HG02759 (cell line): ENCODE measurements at regions not wholly inside any gene's neighbourhood (a gene's known extent, or its start where the extent isn't known, plus 50 kb on each side); places are given as distances from the start of the nearest gene placed in this dataset.

Experiments used
- ATAC-seq: cut with Tn5 transposase; IDR thresholded peaks from one replicate; pipeline ENCODE4 v1.9.1; 2021; ENCODE audit warnings: mild to moderate bottlenecking, moderate library complexity; ENCODE audit not compliant: unreplicated experiment

DNA sequence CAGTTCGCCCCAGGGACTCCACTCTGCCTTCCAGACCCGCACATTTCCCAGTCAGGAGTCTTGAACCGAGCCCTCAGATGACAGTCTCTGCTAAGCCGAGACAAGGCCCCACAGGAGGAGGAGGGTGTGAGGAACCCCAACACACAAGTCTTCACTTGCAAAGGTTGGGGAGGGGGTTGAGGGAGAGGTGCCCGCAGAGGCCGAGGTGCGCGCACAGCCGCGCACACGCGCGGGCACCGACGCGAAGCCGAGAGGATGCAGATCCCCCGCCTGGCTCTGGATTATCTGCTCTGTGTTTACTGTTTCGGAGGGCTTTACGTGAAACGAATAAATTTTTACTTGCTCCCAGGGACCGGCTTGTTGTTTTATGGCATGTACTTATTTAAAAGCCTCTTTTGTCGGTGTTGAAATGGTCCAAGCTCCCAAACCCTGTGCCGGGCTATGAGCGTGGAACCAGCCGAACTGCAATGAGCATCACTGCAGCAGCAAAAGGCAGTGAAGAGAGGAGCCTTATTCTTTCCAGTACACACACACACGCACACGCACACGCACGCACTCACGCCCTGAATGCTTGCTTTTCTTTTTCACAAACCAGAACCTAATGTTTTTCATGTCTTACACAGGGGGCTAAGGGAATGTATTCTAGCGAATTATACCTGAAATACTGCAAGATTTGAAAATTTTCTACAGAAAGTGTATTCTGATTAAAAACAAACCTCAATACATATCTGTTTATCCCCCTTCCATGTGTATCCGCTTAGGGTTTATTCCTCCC is 297.7 kb downstream of the PARP8 start:
- no peak for ATAC-seq

DNA sequence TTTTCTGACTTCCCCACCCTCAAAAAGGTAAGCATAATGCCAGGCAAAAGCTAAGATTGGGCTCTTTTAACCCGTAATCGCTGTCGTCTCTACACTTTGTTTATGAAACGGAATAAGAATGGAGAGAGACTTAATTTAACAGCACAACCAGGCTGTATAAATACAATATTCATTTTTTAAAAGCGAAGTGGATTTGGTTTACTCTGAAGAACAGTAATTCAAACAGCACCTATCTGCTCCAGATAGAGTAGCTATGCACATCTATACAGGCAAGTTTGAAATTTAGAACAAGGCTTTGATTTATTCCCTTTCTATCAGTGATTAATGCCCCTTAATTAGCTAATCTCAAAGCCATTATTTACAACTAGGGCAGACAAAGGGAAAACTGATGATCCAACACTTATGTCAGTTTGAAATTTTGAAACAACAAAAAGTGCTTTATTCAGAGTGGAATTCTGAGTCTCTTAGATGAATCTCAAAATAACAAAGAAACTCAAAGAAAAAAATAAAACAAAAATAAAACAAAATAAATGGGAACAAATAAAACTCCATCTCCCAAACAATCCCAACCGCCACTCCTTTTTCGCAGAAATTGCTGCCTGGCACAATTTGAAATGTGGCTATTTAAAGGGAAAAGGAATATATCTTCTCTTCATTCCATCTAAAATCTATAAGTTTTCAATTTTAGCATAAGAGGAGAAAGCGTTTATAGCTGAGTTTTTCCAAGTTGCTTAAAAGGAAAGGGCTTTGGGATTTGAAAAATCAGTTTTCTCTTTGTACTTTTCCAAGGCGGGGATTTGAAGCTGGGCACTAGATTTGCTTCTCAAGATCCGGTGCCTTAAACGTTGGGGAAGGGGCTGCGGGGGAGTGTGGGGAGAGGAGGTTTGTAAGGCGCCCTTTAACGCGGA is 298.6 kb downstream of the PARP8 start:
- ATAC-seq: no peak

DNA sequence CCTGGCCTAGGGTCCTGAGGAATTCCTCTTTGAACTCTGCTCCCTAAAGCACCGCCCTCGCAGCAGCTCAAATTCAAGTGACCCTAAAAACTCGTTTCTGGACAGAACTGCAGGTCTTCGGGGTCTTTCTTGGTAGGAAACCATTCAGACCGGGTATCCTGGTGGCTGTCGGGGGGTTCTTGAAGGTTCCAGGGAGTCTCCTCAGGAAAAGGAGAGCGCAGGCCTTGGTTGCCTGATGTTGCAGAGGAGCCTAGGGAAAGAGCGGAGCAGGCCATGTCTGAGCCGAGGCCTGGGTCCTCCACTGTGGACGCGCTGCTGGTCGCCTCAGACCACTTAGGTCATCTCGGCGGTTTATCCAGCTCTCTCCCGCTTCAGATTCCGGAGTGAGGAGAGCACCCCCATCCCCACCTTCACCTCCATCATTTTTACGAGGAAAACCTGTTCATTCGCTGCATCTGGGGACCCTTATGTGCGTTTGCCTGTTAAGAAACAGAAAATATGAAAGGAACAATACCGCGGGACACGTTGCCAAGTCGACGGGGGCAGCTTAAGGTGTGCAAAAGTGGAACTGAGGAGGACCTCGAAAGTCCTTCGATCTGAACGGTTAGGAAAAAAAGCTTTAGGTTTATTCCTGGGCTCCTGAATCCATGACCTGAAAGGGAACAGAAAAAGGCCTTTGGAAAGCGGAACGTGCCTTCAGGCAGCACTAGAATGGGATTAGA is 299.4 kb downstream of the PARP8 start:
- no peak for ATAC-seq

DNA sequence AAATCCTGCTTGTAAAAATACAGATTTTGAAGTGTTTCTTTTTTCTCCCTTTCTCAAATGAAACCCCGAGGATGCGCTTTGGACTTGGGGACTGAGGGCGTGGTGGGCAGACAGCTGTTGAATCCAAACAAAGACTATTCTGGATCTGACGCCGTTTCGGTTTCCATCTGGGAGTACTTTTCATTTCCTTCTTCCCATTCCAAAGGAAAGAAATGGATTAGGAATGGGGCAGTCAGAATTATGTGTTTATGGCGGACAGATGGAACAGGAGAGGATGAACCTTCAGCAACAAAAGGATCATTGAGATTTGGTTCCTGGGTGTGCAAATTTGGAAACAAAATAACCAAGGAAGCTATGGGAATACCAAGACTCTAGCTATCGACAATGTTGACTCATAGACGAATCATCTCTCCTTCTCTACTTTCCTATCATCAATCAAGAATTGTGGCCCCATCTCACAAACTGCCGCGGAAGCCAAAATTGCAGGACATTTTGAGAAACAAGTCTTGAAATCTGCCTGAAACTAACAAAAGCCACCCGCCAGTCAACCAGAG is 300.6 kb downstream of the PARP8 start:
- no peak for ATAC-seq

DNA sequence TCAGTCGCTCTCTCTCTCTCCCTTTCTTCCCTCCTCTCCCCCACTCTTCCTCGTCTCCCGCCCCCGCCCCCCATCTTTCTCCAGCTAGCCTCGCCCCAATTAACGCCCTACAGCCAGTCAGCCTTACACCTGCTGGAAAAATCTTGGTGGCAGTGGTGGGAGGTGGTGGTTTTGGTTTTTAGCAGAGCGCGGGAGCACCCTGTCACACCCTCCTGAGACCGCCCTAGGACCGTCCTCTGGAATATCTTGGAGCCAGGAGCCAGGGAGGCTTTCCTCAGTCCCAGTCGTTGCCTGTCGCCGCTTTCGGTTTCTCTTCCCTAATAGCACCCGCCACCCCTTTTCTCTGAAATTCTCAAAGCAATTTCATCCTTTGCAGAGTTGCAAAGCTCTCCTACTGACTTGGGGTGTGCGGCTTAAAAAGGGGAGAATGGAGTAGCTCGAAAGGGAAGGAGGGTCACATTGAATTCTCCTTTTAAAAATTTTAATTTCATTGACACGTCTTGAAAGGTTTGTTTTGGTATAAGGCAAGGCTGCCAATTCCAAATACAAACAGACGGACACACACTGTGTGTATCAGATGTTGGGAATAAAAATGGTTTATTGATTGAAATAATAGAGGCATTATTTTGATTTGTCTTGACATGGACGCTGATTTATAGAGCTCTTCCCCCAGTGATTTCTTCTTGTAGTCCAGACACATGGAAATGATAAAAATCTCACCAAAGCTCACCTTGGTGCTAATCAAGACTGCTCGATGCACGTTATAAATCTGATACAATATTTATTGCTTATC is 301.3 kb downstream of the PARP8 start:
- ATAC-seq: no peak

DNA sequence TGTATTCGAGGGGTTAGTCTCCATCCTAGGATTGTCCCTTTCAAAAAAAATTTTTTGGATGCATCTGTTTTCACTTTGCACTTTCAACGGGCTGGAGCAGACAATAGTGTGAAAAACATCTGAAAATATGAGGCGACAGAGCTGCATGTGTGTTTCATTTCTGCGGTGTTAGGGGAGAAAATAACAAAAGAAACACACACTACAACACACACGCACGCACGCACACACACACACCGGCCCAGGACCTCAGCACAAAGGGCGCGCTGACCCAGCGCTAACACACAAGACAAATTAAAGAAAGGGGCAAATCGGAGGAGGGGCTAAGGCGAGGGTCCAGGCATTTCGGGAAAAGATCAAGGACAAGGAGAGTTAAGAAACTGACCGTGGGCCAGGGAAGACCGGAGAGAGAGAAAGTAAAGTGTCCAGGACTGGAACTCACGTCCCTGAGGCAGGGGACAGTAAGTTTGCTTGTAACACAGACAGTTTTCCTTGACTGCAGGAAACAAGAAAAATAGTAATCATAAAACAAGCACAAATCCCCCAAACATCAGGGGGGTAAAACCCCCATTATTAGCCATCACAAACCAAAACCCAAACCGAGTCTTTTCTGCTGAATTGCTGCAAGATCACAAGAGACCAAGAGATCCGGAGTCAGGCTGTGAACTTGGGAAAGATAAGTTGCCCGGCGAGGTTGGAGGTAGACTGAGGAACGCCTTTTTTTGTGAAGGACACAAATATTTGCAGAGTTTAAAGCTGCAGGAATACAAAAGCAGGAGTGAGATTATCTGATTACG is 302.1 kb downstream of the PARP8 start:
- ATAC-seq: no peak

DNA sequence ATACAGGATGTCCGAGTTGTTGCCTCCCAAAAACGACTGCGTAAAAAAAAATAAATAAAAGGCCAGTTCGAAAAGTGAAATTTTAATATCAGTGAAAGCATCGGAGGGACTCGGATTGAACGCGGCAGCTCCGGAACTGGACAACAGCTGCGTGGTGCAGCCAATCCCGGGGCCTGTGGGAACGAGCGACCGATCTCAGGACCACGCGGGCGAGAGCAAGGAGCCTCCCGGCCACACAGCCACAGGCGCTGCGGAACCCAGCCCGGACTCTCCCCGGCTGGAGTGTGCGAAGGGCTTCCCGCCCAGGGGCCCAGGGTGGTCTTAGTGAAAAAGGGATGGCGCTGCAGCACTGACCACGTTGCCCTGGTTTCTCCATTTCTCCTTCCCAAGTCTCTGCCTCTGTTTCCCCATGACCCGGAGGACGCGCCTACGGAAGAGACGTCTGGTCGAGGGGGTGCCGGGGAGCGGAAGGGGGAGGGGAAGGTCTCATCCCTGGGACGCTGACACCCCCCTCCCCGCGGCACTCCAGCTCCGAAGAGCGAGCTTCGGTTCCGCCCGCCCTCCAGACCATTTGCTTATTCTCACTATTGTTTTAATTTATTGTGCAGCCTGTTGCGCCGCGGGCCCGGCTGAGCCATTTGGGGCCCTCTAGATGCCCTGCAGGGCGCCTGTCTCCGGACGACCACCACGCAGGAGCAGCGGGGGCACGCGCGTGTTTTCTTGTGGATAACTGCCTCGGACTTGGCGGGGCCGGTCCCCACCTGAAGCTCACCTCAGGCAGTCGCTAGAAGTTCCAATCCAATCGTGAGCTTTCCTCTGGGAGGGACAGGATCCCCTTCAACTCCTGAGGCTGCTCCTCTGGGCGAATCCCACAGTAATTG is 303.0 kb downstream of the PARP8 start:
- ATAC-seq: no peak

DNA sequence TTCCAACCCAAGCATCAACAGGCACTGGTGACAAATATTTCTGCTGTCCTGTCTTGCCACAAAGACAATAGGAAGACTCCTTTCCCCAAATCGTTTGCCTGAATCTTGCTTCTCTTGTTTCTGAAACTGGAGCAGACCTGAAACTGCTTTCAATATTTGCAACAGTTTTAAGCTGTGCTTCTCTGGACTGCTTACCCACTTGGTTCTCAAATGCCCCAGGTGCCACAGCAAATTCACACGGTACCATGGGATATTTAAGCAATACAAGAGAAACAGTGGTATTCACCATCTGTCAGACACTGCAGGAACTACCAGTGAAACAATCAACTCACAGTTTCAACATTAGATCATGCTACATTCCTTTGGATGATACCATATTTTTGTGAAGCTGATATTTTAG is 309.4 kb downstream of the PARP8 start:
- no peak for ATAC-seq

DNA sequence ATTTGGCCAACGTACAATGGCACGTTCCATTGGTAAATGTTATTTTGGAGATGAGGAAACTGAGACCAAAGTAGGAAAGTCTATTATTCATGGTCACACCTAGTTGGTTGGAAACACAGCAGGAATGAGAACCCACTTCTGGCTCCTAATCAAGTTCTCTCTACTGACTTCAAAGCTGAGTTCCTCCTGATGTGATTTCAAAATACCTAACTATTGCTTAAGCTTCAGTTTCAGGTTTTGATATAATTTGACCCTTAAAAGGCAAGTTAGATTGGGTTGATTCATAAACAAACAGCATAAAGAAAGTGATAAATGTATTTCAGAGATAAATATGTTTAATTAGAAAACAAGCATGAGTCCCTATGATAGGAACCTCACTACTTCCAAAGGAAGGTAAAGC is 312.5 kb downstream of the PARP8 start:
- no peak for ATAC-seq

DNA sequence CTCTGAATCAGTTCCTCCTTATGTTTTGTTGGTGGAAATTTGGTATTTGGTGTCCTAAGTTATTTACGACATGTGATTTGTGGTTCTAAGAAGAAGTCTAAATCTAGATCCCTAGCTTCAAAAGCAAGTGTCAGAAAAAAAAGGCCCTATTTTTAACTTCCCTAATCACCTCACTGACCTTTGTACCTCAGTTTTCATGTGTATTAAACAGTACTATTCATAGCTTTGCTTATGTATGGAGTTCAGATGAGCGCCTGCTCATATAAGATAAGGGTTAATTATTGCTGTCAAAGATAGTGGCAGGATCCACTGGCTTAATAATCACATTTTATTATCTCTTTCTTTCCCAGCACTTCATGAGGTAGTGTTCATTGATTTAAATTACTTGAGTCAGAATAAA is 318.2 kb downstream of the PARP8 start:
- no peak for ATAC-seq

DNA sequence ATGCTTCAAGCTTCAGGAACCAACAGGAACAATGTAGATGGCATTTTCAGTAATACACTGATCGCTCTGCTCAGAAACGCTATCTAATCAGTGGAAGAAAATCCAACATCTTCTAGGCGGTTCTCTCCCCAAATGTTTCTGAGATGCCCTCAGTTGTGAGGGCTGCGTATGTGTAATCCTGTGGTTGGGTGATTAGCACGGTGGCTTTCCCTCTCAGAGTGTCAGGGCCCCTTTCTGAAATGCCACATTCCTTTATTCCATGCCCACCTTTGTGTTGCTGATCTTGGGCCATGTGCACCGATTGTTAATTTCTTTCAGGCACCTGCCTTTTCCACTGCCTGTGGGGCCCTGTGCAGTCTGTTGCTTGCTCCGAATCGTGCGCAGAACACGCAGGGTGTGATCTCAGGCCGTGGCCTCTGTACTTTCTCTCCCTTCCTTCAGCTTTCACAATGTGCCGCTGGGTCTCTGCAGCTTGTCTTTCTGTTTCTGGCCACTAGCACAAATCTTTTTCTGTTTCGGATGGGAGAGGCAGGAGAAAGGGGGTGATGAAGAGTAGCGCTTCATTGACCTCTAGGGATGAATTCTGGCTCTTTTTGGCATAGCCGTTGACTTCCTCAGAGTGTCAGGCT is 324.0 kb downstream of the PARP8 start:
- no peak for ATAC-seq

DNA sequence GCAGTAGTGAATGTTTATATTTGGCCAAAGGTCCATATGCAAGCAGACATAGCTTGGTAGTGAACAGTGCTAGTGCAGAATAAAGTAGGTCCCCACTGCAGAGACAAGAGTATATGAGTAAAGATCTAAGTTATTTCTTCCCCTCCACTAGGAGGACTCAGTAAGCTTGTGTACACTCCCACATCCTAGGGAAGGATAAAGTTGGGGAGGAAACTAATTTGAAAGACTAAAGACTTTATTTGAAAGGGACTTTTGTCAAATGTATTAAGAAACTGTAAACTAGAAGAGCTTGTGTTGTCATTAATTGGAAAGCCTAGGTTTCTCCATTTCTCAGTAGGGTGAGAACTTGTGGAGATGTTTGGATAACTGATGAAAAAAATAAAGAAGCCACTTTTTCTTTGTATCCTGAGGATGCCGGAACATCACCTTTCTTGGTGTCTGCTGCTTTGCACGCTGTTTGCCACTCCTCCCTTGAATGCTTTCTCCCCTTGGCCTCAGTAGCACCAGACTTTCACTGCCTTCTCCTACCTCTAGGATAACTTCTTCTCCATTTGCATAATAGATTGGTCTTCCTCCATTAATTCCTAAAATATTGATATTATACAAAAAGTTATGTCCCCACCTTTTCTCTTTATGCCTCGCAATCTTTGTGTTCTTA is 329.0 kb downstream of the PARP8 start:
- no peak for ATAC-seq

DNA sequence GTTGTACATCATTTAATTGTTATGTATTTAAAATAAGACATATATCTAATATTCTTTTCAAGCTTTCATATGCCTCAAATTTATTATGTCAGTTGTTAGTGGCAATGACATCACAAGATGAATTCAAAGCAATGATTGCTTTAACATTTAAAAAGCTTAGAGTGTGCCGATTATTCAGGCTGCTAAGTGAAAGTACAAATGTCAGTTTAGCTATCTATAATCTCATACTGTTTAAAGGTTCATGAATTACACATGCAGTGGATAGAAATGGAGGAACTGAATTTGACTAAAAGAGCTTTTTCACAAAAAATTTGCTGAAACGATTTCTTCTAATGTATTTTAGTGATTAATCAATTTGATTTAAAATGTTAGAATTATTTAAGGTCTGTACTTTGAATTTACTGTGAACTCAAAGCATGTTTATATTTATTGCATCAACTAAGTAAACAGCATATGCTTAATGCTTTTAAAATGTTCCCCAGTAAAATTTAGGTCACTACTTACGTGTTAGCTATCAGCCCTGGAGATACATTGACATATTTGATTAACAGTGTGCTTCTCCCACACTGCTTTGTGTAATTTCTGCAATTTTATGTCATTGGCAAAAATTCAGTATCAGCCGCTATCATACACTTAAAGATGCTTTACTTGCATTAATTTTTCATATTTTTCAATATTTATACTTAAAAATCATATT is 334.9 kb downstream of the PARP8 start:
- no peak for ATAC-seq

DNA sequence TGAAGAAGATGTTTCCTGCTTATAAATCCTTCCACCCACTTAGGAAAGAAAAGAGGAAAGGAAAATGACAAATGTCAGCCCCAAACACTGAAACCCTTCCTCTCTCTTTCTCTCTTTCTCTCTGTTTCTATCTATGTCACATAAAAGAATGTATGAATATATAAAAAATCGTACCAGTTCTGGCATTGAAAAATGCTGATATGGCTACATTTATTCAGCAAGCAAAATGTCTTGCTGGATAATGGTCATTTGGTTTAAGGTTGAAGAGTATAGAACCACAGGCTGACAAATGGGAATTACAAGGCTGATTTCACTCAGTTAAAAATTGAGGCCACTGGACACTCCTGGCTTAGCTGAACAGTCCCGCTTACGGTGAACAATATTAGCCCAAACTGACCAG is 335.9 kb downstream of the PARP8 start:
- ATAC-seq: no peak

DNA sequence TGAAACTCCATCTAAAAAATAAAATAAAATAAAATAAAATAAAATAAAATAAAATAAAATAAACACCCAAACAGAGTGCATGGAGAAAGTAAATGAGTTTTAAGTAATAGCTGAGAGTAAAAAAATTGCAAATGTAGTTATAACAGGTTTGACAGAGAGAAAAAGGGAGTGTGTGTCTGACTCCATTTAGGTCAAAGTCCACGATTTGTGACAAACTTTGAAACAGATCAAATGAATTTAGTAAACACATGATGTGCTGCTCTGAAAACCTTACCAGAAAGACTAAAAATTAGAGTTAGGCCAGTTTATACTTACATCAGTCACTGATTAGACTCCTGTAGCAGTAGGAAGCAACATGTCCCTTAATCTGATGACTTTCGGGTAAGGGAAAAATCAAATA is 346.6 kb downstream of the PARP8 start:
- no peak for ATAC-seq

DNA sequence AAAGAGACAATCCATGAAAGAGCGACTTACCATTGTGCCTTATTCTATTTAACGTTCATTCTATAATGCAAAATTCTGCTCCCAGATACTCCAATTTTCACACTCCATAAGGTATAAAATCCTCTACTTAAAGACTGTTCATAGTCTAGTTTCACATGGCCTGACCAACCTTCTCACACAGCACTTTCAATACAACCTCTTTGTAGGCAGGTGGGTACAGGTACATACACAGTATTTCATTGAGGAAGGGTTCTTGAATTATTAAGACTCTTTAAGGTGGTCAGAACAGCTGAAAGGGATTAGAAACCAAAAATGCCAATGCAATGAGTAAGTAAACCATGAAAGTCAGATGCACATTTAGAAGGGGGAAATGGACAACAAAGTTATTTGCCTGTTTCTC is 352.0 kb downstream of the PARP8 start:
- no peak for ATAC-seq

DNA sequence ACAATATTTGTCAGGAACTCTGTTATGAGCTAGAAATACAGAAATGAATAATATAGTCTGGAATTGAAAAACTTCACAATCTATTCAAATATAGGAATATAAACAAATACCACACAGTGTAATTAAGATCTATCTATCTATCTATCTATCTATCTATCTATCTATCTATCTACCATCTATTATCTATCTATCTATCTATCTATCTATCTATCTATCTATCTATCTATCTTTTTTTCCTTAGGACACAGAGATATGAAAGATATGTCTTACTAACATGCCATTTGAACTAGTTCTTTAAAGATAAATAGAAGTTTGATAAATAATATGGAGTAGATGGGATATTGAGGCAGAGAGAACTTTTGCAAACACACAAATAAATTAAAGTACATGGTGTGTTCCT is 357.8 kb downstream of the PARP8 start:
- no peak for ATAC-seq
